Mesodermal cell (in vitro differentiated cells): ENCODE measurements at regions not wholly inside any gene's neighbourhood (a gene's known extent, or its start where the extent isn't known, plus 50 kb on each side); places are given as distances from the start of the nearest gene placed in this dataset.
"Not testable (repeated sequence)": the region's sequence is repeated elsewhere in the genome, so short reads cannot be mapped to it uniquely, and the experiment has no call there.

ENCODE experiments used
- H3K27ac ChIP-seq: 2 replicates; pipeline ENCODE4 v1.7.0; 2013; ENCODE audit warnings: mild to moderate bottlenecking, low read depth, low read length, moderate library complexity; ENCODE audit not compliant: severe bottlenecking
- H3K36me3 ChIP-seq: 2 replicates; pipeline ENCODE4 v1.7.1; 2013; ENCODE audit warnings: mild to moderate bottlenecking, low read length, moderate library complexity; ENCODE audit not compliant: control insufficient read depth, insufficient read depth
- H3K4me1 ChIP-seq: one replicate; pipeline ENCODE4 v1.7.1; 2013; ENCODE audit warnings: mild to moderate bottlenecking, low read length; ENCODE audit not compliant: insufficient read depth, control insufficient read depth, poor library complexity, severe bottlenecking
- H3K4me3 ChIP-seq: 2 replicates; pipeline ENCODE4 v1.7.0; 2013; ENCODE audit warnings: low read length, control low read depth, mild to moderate bottlenecking; ENCODE audit not compliant: insufficient read depth, poor library complexity, severe bottlenecking; ENCODE audit errors: extremely low read depth
- H3K9me3 ChIP-seq: 2 replicates; pipeline ENCODE4 v1.7.1; 2013; ENCODE audit warnings: mild to moderate bottlenecking, low read length, moderate library complexity; ENCODE audit not compliant: control insufficient read depth
- WGBS, 2 experiments: methylation state at CpG; one replicate each; pipeline ENCODE4 v1.1.5; 2013; ENCODE audit warnings: missing lambda C conversion rate in 2 of 2; ENCODE audit not compliant: insufficient coverage in 2 of 2; 5-methylcytosine and 5-hydroxymethylcytosine counted together

DNA sequence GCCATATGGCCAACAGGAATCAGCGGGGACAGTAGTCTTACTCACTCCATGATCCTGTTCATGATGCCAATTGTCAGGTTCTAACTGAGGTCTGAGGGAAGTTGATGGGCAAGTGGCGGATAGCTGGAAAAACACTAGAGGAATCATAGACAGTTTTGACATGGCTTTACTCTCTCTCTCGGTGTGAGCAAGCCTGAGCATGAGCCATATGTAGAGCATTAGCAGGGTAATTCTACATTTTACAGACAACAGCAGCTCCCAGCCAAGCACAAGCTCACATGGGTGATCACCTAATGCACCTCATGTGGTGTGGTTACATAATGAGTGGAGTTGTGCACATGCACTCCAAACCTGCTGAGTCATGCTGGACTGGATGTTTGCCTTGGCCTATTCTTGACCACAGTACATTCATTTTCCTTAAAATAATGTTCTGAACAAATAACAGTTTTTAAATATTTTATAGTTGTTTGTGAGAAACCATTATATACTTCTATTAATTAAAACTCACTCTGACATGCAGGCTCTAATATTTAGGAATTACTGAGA lies 429.2 kb downstream of the GPAT3 start:
- Histone ChIP-seq H3K36me3 (no peaks in the 10 kb centered on the region), H3K9me3 (peaks cover 14% of the 10 kb centered on the region), H3K27ac (no peak overlapping the region), H3K4me1 (no peaks in the 10 kb centered on the region), H3K4me3 (no peak overlapping the region)
- WGBS, 2 experiments = 74% methylated on average over 2 of the region's 3 CpGs; no CpG with 5 or more reads in 1 of the 2 experiments

DNA sequence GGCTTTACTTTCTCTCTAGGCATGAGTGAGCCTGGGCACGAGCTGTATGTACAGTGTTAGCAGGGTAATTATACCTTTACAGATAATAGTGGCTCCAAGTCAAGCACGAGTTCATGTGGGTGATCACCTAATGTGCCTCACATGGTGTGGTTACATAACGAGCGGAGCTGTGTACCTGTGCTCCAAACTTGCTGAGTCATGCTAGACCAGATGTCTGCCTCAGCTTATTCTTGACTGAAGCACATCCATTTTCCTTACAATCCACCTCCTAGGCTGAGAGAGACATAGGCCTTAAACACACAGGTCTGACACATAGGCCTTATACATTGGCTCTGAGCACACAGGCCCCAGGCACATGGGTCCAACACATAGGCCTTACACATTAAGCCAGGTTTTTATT lies 426.6 kb downstream of the GPAT3 start:
- Histone ChIP-seq H3K4me3 (no peak overlapping the region), H3K27ac (no peak overlapping the region), H3K36me3 (no peaks in the 10 kb centered on the region), H3K4me1 (no peaks in the 10 kb centered on the region), H3K9me3 (peaks cover 14% of the 10 kb centered on the region)
- WGBS, 2 experiments = 83 to 88% methylated on average over 2 to 3 of the region's 4 CpGs

DNA sequence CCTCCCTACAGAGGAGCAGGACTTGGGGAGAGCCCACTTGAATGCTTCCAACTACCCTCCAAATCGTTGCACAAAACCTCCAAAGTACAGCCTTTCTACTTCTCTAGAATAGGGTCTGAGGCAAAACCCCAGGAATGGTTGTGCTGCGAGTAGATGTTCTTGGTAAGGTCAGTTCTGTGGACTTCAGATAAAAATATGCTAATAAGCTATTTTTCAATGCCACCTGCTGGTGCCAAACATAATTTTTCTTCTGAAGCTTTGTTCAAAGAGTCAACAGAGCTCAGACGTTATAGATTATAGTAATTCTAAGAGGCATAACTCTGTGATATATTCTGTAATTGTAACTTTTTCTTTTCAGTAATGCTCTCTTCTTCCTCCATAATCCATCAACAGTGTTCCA lies 425.7 kb downstream of the GPAT3 start:
- no CpG with 5 or more reads among the region's 3 CpGs for WGBS, 2 experiments
- no peak overlapping the region for H3K27ac ChIP-seq
- H3K9me3 ChIP-seq = peaks cover 14% of the 10 kb centered on the region
- no peaks in the 10 kb centered on the region for H3K4me1 ChIP-seq
- H3K36me3 ChIP-seq = no peaks in the 10 kb centered on the region
- no peak overlapping the region for H3K4me3 ChIP-seq

DNA sequence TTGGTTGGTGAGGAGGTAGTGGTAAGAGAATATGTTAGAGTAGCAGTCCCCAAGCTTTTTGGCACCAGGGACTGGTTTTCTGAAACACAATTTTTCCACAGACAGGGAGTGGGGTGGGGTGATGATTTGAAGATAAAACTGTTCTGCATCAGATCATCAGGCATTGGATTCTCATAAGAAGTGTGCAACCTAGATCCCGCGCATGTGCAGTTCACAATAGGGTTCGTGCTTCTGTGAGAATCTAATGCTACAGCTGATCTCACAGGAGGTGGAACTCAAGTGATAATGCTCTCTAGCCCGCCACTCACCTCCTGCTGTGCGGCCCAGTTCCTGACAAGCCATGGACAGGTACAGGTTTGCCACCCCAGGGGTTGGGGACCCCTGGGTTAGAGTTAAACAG lies 423.3 kb downstream of the GPAT3 start:
- WGBS, 2 experiments = 89 to 93% methylated on average over 5 of the region's 5 CpGs
- H3K4me1 ChIP-seq = no peaks in the 10 kb centered on the region
- no peak overlapping the region for H3K4me3 ChIP-seq
- no peaks in the 10 kb centered on the region for H3K9me3 ChIP-seq
- no peaks in the 10 kb centered on the region for H3K36me3 ChIP-seq
- H3K27ac ChIP-seq = no peak overlapping the region

DNA sequence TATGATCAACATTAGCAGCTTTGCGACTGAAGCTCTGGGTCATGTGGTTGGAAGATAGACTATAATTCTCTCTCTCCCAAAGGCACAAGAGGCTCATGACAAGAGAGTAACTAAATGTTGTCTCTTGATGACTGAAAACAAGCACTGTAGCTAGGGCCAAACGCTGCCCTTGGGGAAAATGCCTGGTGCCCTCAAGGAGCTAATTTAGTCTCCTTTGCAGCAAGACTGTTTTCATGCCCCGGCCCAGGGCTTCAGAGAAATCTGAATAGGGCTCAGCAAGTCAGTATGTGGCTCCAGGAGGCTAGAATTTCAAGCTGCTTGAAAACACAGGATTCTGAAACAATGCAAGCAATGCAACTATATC lies 411.9 kb downstream of the GPAT3 start:
- Histone ChIP-seq H3K36me3 (no peaks in the 10 kb centered on the region), H3K9me3 (no peaks in the 10 kb centered on the region), H3K4me3 (no peak overlapping the region), H3K27ac (no peak overlapping the region), H3K4me1 (no peaks in the 10 kb centered on the region)
- WGBS, 2 experiments = 32 to 34% methylated on average over 2 of the region's 3 CpGs

DNA sequence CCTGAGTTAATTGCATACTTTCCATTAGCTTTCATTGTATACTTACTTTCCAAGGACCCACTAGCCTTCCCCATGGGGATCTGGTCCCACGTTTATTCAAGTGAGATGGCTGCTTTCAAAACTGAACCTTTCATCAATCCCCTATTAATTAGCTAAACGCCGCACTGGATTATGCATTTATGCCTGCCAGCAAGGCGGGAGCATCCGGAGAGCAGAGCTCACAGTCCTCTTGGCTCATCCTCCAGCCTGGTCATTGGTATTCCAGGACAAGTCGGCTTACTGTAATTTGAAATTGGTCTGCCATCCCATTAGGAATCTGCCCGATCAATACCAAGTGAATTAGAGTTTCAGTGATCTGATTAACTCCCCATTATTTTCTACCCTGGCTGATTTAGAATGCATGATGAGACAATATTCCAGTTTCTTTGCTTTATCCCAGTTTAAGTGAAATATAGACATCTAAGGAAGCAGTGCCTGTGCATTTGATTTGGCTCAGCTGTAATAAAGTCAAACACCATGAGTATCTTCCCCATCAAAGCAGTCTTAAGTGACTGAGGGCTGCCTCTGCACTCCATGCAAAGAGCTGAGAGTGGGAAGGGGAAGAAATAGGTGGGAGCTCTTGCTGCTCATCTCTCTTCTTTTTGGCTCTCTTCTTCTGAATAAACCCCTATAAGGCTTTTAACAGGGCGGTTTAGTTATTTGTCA lies 411.4 kb downstream of the GPAT3 start:
- Histone ChIP-seq H3K9me3 (no peaks in the 10 kb centered on the region), H3K4me1 (no peaks in the 10 kb centered on the region), H3K27ac (no peak overlapping the region), H3K4me3 (no peak overlapping the region), H3K36me3 (no peaks in the 10 kb centered on the region)
- WGBS, 2 experiments = 84 to 99% methylated on average over 6 to 7 of the region's 8 CpGs

DNA sequence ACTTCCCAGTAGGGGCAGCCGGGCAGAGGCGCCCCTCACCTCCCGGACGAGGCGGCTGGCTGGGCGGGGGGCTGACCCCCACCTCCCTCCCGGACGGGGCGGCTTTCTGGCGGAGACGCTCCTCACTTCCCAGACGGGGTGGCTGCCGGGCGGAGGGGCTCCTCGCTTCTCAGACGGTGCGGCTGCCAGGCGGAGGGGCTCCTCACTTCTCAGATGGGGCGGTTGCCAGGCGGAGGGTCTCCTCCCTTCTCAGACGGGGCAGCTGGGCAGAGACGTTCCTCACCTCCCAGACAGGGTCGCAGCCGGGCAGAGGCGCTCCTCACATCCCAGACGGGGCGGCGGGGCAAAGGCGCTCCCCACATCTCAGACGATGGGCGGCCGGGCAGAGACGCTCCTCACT lies 407.8 kb downstream of the GPAT3 start:
- H3K4me3 ChIP-seq, H3K36me3 ChIP-seq, H3K9me3 ChIP-seq, H3K4me1 ChIP-seq, H3K27ac ChIP-seq: not testable (repeated sequence)
- 96% methylated on average over 10 to 18 of the region's 33 CpGs for WGBS, 2 experiments

DNA sequence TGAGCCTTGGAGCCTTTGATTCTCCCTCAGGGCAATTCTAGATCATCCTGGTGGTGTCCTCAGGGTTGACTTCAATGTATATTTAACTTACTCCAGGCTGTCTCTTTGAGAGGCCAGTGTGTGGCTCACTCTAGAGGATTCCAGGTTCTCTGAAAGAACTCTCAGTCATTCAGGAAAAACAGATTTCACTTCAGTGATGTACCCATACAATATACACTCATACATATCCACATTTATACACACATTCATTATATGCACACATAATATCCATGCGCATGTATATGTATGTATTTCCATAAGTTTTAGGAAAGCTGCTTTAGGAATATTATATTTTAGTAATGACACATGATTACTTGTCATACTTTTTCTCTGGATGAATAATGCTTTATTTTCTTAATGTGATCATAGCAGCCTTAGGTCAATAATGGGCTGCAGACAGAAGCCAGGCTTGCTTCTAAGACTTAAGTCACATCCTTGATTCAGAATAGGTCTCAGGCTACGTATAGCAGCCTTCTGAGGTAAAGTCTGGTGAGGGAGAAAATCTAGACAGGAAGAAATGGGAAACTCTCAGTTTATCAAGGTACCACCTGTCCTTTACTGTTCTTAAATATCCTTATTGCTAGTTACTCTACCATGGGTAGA lies 397.0 kb downstream of the GPAT3 start:
- H3K36me3 ChIP-seq = no peaks in the 10 kb centered on the region
- WGBS, 2 experiments = 100% methylated on average over 1 of the region's 2 CpGs; no CpG with 5 or more reads in 1 of the 2 experiments
- H3K4me1 ChIP-seq = no peaks in the 10 kb centered on the region
- H3K4me3 ChIP-seq = no peak overlapping the region
- H3K9me3 ChIP-seq = no peaks in the 10 kb centered on the region
- H3K27ac ChIP-seq = no peak overlapping the region

DNA sequence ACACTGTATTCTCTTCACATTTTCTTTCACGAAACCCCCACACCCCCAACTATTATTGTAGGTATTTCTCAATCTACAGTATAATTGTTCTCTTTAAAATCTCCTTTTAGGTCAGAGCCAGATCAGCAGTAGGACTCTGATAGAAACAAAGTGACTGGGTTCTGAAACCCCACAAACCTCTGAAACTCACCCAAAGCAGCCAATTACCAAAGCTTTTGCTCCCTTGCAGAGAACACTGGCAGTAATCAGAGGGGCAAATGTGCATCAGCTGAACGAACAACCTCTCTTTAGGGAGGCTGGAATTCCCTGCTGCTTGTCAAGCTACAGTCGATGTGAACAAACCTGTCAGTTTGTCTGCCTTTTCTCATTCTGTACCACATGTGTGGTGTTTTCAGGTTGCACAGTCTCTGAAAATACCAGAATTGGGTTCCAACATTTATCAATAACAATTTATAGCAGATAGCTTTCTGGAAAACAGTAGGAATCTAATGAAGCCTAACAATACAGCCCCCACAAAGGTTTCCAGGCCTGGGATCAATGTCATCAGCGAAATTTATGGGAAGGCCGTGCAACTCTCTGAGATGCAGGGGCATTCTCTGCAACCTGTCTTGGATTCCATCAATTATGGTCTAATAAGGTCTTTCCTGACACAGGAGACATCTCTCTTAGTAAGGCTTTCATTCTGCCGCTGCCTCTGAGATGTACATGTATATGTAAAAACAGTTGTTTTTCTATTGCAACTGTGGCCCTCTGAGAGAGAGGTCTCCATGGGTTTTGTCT lies 395.9 kb downstream of the GPAT3 start:
- no peaks in the 10 kb centered on the region for H3K9me3 ChIP-seq
- no peaks in the 10 kb centered on the region for H3K36me3 ChIP-seq
- WGBS, 2 experiments = 79 to 93% methylated on average over 3 to 4 of the region's 6 CpGs
- no peak overlapping the region for H3K4me3 ChIP-seq
- no peak overlapping the region for H3K27ac ChIP-seq
- no peaks in the 10 kb centered on the region for H3K4me1 ChIP-seq

DNA sequence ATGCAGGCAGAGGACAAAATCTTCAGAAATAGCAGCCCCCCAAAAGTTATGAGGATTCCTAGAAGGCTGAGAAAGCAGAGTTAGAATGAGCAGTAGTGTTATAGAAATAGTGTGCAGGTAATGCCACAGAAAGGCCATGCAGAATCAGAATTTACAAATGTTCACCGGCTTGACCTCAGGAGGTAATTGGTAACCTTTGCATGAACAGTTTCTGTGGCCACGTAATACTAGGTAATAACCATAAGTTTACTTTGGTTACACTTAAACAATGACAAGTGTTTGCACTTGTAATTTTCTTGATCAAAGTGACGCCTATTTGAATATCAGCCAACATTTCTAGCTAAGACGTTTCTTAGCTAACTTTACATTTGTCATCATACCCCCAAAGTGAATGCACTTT lies 393.6 kb downstream of the GPAT3 start:
- Histone ChIP-seq H3K9me3 (no peaks in the 10 kb centered on the region), H3K36me3 (no peaks in the 10 kb centered on the region), H3K4me1 (no peaks in the 10 kb centered on the region), H3K27ac (no peak overlapping the region), H3K4me3 (no peak overlapping the region)
- 67 to 86% methylated on average over 1 to 2 of the region's 4 CpGs for WGBS, 2 experiments
